NCI-H510A (cell line): ENCODE measurements at regions not wholly inside any gene's neighbourhood (a gene's known extent, or its start where the extent isn't known, plus 50 kb on each side); places are given as distances from the start of the nearest gene placed in this dataset.
"Not testable (repeated sequence)": the region's sequence is repeated elsewhere in the genome, so short reads cannot be mapped to it uniquely, and the experiment has no call there.

Source experiments
- DNase-seq: peaks from one replicate; lab custom pipeline; 2025; lab: John Stamatoyannopoulos, UW

GRCh38 chr6:134452906-134453305 lies 135.0 kb upstream of the SGK1 start:
- DNase-seq = no peak

- DNase-seq = no peak
Observed at GRCh38 chr6:134451529-134451928, 133.6 kb upstream of the SGK1 start.

- no peak for DNase-seq
Observed at GRCh38 chr6:134449781-134450180, 131.9 kb upstream of the SGK1 start.

- no peak for DNase-seq
Observed at GRCh38 chr6:134449004-134449403, 131.1 kb upstream of the SGK1 start.

- no peak for DNase-seq
Observed at GRCh38 chr6:134447883-134448387, 130.0 kb upstream of the SGK1 start.

- DNase-seq = no peak
Observed at GRCh38 chr6:134447423-134447822, 129.5 kb upstream of the SGK1 start.

- DNase-seq = no peak
Observed at GRCh38 chr6:134446896-134447295, 129.0 kb upstream of the SGK1 start.

GRCh38 chr6:134446218-134446848 lies 128.4 kb upstream of the SGK1 start:
- DNase-seq = peak; percentile 12

GRCh38 chr6:134443009-134443408 lies 125.1 kb upstream of the SGK1 start:
- DNase-seq = no peak

GRCh38 chr6:134442073-134442472 lies 124.2 kb upstream of the SGK1 start:
- no peak for DNase-seq

- no peak for DNase-seq
Observed at GRCh38 chr6:134438837-134439236, 120.9 kb upstream of the SGK1 start.

GRCh38 chr6:134437376-134437775 lies 119.5 kb upstream of the SGK1 start:
- DNase-seq = no peak

GRCh38 chr6:134436950-134437349 lies 119.0 kb upstream of the SGK1 start:
- no peak for DNase-seq

GRCh38 chr6:134436281-134436815 lies 118.4 kb upstream of the SGK1 start:
- DNase-seq = no peak

- no peak for DNase-seq
Observed at GRCh38 chr6:134435814-134436280, 117.9 kb upstream of the SGK1 start.

GRCh38 chr6:134434019-134434942 lies 116.4 kb upstream of the SGK1 start:
- DNase-seq = no peak

- DNase-seq = no peak
Observed at GRCh38 chr6:134432036-134432435, 114.1 kb upstream of the SGK1 start.

GRCh38 chr6:134431421-134431859 lies 113.5 kb upstream of the SGK1 start:
- no peak for DNase-seq

GRCh38 chr6:134429861-134430380 lies 112.0 kb upstream of the SGK1 start:
- DNase-seq = no peak

GRCh38 chr6:134427721-134428120 lies 109.8 kb upstream of the SGK1 start:
- no peak for DNase-seq

GRCh38 chr6:134426623-134427022 lies 108.7 kb upstream of the SGK1 start:
- DNase-seq = no peak

GRCh38 chr6:134425917-134426316 lies 108.0 kb upstream of the SGK1 start:
- DNase-seq = not testable (repeated sequence)
